ENCODE measurements at regions not wholly inside any gene's neighbourhood (a gene's known extent, or its start where the extent isn't known, plus 50 kb on each side); places are given as distances from the start of the nearest gene placed in this dataset.

GRCh38 chr1:228941666-228942065 is 206.4 kb downstream of the RHOU start:
- TF ChIP-seq, protein P1, sequence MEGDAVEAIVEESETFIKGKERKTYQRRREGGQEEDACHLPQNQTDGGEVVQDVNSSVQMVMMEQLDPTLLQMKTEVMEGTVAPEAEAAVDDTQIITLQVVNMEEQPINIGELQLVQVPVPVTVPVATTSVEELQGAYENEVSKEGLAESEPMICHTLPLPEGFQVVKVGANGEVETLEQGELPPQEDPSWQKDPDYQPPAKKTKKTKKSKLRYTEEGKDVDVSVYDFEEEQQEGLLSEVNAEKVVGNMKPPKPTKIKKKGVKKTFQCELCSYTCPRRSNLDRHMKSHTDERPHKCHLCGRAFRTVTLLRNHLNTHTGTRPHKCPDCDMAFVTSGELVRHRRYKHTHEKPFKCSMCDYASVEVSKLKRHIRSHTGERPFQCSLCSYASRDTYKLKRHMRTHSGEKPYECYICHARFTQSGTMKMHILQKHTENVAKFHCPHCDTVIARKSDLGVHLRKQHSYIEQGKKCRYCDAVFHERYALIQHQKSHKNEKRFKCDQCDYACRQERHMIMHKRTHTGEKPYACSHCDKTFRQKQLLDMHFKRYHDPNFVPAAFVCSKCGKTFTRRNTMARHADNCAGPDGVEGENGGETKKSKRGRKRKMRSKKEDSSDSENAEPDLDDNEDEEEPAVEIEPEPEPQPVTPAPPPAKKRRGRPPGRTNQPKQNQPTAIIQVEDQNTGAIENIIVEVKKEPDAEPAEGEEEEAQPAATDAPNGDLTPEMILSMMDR (IDR thresholded peaks at IDR 0.05; ENCODE audit: low read length), result no peak
- no peak for TF ChIP-seq EZH2 (optimal IDR thresholded peaks at IDR 0.05; ENCODE audit: low read depth, low read length)
- TF ChIP-seq EZH2phosphoT487 (IDR thresholded peaks at IDR 0.05; ENCODE audit: low read length), result no peak
